B cell (primary cell): ENCODE measurements at regions not wholly inside any gene's neighbourhood (a gene's known extent, or its start where the extent isn't known, plus 50 kb on each side); places are given as distances from the start of the nearest gene placed in this dataset.

ENCODE experiments used
- ATAC-seq: fragments of 200-7000 bp; cut with Tn5 transposase; one replicate; pipeline ENCODE4 v1.10.0; 2021; ENCODE audit warnings: low read depth, mild to moderate bottlenecking, moderate number of reproducible peaks, moderate library complexity
- CTCF ChIA-PET: fragments of 350-600 bp; sonication (Branson Sonifier 250); formaldehyde crosslinking; loops from one replicate; lab custom pipeline; 2021; ENCODE audit warnings: antibody characterized with exemption, inconsistent platforms; lab: Charles Lee
- POLR2A ChIA-PET: fragments of 350-600 bp; sonication (Branson Sonifier 250); formaldehyde crosslinking; loops from one replicate; lab custom pipeline; 2021; ENCODE audit warnings: antibody characterized with exemption; lab: Charles Lee
- DNase-seq: peaks from one replicate; pipeline ENCODE4 v3.0.0; 2013
- H2AFZ ChIP-seq: 2 replicates; pipeline ENCODE4 v1.6.1; 2012; ENCODE audit warnings: mild to moderate bottlenecking, low read depth, low read length; ENCODE audit not compliant: insufficient read depth, poor library complexity, severe bottlenecking
- H3K27ac ChIP-seq, 2 donors: 1 replicate in 1 of 2; 2 replicates in 1 of 2; pipeline ENCODE4 v1.5.1; 2012 to 2013; ENCODE audit warnings: low read length in 2 of 2, mild to moderate bottlenecking in 2 of 2, moderate library complexity in 1 of 2
- H3K27me3 ChIP-seq, 4 experiments: fragments of 200-600 bp in 1 of 4; sonication (generic) in 1 of 4; replicated peaks in 1 of 4; 1 replicate in 2 of 4; 2 replicates in 2 of 4; pipeline versions ENCODE4 v1.6.1 to v1.7.0; 2013 to 2016; ENCODE audit warnings: low read length in 3 of 4, mild to moderate bottlenecking in 2 of 4, mixed read lengths in 1 of 4, moderate library complexity in 1 of 4; ENCODE audit not compliant: insufficient read depth in 4 of 4, control insufficient read depth in 3 of 4; ENCODE audit errors: control extremely low read depth in 1 of 4
- H3K36me3 ChIP-seq, 2 experiments: replicated peaks in 1 of 2; 1 replicate in 1 of 2; 2 replicates in 1 of 2; pipeline versions ENCODE4 v1.6.1 to v1.7.1; 2013; ENCODE audit warnings: low read length in 1 of 2; ENCODE audit not compliant: insufficient read depth in 2 of 2, control insufficient read depth in 1 of 2; ENCODE audit errors: control extremely low read depth in 1 of 2, extremely low read depth in 1 of 2
- H3K4me1 ChIP-seq, 2 donors: fragments of 200-600 bp in 1 of 2; sonication (generic) in 1 of 2; 1 replicate in 1 of 2; 2 replicates in 1 of 2; pipeline versions ENCODE4 v1.5.1 to v1.6.1; 2013 to 2017; ENCODE audit warnings: low read length in 2 of 2; ENCODE audit not compliant: control insufficient read depth in 2 of 2, insufficient read depth in 2 of 2
- H3K4me2 ChIP-seq: replicated peaks from 2 replicates; pipeline ENCODE3; 2012; ENCODE audit warnings: mild to moderate bottlenecking, low read depth, low read length; ENCODE audit not compliant: poor library complexity, severe bottlenecking
- H3K4me3 ChIP-seq, 5 experiments: fragments of 200-600 bp in 1 of 5; sonication (generic) in 1 of 5; 1 replicate in 3 of 5; 2 replicates in 2 of 5; pipeline versions ENCODE4 v1.5.1 to v1.7.0; 2011 to 2016; ENCODE audit warnings: low read length in 4 of 5, mild to moderate bottlenecking in 4 of 5, low read depth in 2 of 5, control low read depth in 1 of 5, moderate library complexity in 1 of 5; ENCODE audit not compliant: insufficient read depth in 1 of 5; ENCODE audit errors: control extremely low read depth in 1 of 5, extremely low read depth in 1 of 5
- H3K79me2 ChIP-seq: fragments of 200-600 bp; sonication (generic); one replicate; pipeline ENCODE4 v1.6.0; 2016; ENCODE audit warnings: low read length; ENCODE audit not compliant: control insufficient read depth, insufficient read depth
- H3K9ac ChIP-seq: fragments of 200-600 bp; sonication (generic); 2 replicates; pipeline ENCODE4 v1.6.1; 2017; ENCODE audit warnings: mild to moderate bottlenecking, low read length, moderate library complexity
- H3K9me3 ChIP-seq, 3 donors: one replicate each; pipeline versions ENCODE4 v1.6.1 to v1.7.1; 2013; ENCODE audit warnings: low read length in 2 of 3; ENCODE audit not compliant: control insufficient read depth in 2 of 3, insufficient read depth in 1 of 3; ENCODE audit errors: control extremely low read depth in 1 of 3
- H4K20me1 ChIP-seq: 2 replicates; pipeline ENCODE4 v1.6.0; 2012; ENCODE audit warnings: mild to moderate bottlenecking, low read length; ENCODE audit not compliant: insufficient read depth, control insufficient read depth, poor library complexity, severe bottlenecking
- H3K27ac Mint-ChIP-seq: one replicate; pipeline ENCODE4 v1.8.0; 2021; ENCODE audit warnings: mixed read lengths
- H3K27me3 Mint-ChIP-seq: one replicate; pipeline ENCODE4 v1.8.0; 2021; ENCODE audit warnings: mixed read lengths
- H3K4me1 Mint-ChIP-seq: one replicate; pipeline ENCODE4 v1.8.0; 2021; ENCODE audit warnings: mixed read lengths
- H3K4me3 Mint-ChIP-seq: one replicate; pipeline ENCODE4 v1.8.0; 2021; ENCODE audit warnings: mixed read lengths
- H3K9me3 Mint-ChIP-seq: one replicate; pipeline ENCODE4 v1.8.0; 2022; ENCODE audit warnings: mixed read lengths; ENCODE audit not compliant: insufficient read depth
- CTCF ChIP-seq: fragments of 200-600 bp; IDR thresholded peaks from one replicate; pipeline ENCODE4 v1.8.0; 2022; ENCODE audit warnings: antibody characterized with exemption, mild to moderate bottlenecking
- EZH2 ChIP-seq: IDR thresholded peaks from 2 replicates; pipeline ENCODE4 v1.6.1; 2012; ENCODE audit warnings: borderline replicate concordance, low read depth, mild to moderate bottlenecking, moderate library complexity, low read length; ENCODE audit not compliant: insufficient read depth, poor library complexity, severe bottlenecking
- WGBS: methylation state at CpG from one replicate; pipeline ENCODE4 v1.1.5; 2013; ENCODE audit warnings: missing lambda C conversion rate; ENCODE audit not compliant: insufficient coverage; 5-methylcytosine and 5-hydroxymethylcytosine counted together
- intact Hi-C: fragments of 100-400 bp; cut with micrococcal nuclease; formaldehyde crosslinking; loops from one replicate; pipeline ENCODE4 v1.10.0; 2022

GRCh38 chr21:29450058-29450457, 151.3 kb downstream of the BACH1 start:
- no peak overlapping the region for H3K4me3 Mint-ChIP-seq
- DNase-seq: no peak
- Histone ChIP-seq H3K4me2 (no peak overlapping the region), H3K27ac (no peak overlapping the region), H3K9ac (no peak overlapping the region), H3K4me1 (no peaks in the 10 kb centered on the region), H3K9me3 (peaks cover 0 to 5% (median 4%) of the 10 kb centered on the region in 3 donors), H2AFZ (no peak overlapping the region), H3K27me3 (no peaks in the 10 kb centered on the region), H3K79me2 (no peaks in the 10 kb centered on the region), H3K4me3 (no peak overlapping the region), H3K36me3 (no peaks in the 10 kb centered on the region), H4K20me1 (no peaks in the 10 kb centered on the region)
- peaks cover 10% of the 10 kb centered on the region for H3K9me3 Mint-ChIP-seq
- no peak for TF ChIP-seq EZH2
- no peak for TF ChIP-seq CTCF
- no peaks in the 10 kb centered on the region for H3K27me3 Mint-ChIP-seq
- WGBS: 100% methylated on average over 2 of the region's 6 CpGs
- intact Hi-C loops: no loop called here
- ChIA-PET CTCF (no interaction called here), POLR2A (no interaction called here)
- peaks cover 8% of the 10 kb centered on the region for H3K4me1 Mint-ChIP-seq
- H3K27ac Mint-ChIP-seq: no peak overlapping the region
- no peak for ATAC-seq

DNA sequence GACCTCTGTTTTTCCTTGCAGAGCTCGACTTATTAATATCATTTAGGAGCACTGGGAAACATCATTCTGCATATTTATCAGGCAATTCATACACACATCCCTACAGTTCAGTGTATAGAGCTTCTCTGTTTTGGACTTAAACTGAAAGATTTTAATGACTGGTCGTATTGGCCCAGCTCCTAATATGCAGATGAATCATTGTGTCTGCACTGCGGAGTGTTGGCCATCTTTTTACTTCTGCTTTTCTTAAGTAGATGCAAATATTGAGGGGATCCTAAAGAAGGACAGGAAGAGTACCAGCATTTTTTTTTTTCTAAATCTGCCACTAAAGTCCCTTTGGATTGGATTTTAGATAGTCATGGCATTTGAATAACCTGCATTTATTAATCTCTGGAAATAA, 154.8 kb downstream of the BACH1 start:
- no peaks in the 10 kb centered on the region for H4K20me1 ChIP-seq
- no peaks in the 10 kb centered on the region for H3K27me3 ChIP-seq
- no CpG with 5 or more reads among the region's 3 CpGs for WGBS
- H3K9me3 ChIP-seq: peaks cover 0 to 5% (median 0%) of the 10 kb centered on the region in 3 donors
- H3K27ac Mint-ChIP-seq: no peak overlapping the region
- no peaks in the 10 kb centered on the region for H3K79me2 ChIP-seq
- no peaks in the 10 kb centered on the region for H3K36me3 ChIP-seq
- TF ChIP-seq CTCF (no peak), EZH2 (no peak)
- H3K27ac ChIP-seq: no peak overlapping the region
- intact Hi-C loops: no loop called here
- no peak overlapping the region for H3K4me2 ChIP-seq
- no peaks in the 10 kb centered on the region for H3K4me1 ChIP-seq
- ATAC-seq: no peak
- no peak overlapping the region for H3K9ac ChIP-seq
- no peaks in the 10 kb centered on the region for H3K27me3 Mint-ChIP-seq
- no peak for DNase-seq
- ChIA-PET CTCF (no interaction called here), POLR2A (no interaction called here)
- H3K9me3 Mint-ChIP-seq: peaks cover 10% of the 10 kb centered on the region
- peaks cover 8% of the 10 kb centered on the region for H3K4me1 Mint-ChIP-seq
- no peak overlapping the region for H3K4me3 Mint-ChIP-seq
- no peak overlapping the region for H3K4me3 ChIP-seq
- H2AFZ ChIP-seq: no peak overlapping the region
